IMR-90 (cell line): ENCODE measurements at regions not wholly inside any gene's neighbourhood (a gene's known extent, or its start where the extent isn't known, plus 50 kb on each side); places are given as distances from the start of the nearest gene placed in this dataset.

Experiments
- ATAC-seq: fragments of 200-7000 bp; cut with Tn5 transposase; 2 replicates; pipeline ENCODE4 v1.9.1; 2020; ENCODE audit warnings: low read depth, mild to moderate bottlenecking, moderate library complexity
- BruUV-seq: library from RNA; stranded (reverse); fragments of 400-500 nt; replicated peaks from 2 replicates; lab custom pipeline; 2021; lab: Mats Ljungman, UMichigan
- CTCF ChIA-PET: fragments of 300-600 bp; formaldehyde crosslinking; extraction: SDS; loops from one replicate; lab custom pipeline; 2021; ENCODE audit warnings: antibody characterized with exemption; lab: Yijun Ruan, JAX
- POLR2A ChIA-PET: fragments of 300-600 bp; sonication (Branson Sonifier 250); formaldehyde crosslinking; loops from one replicate; lab custom pipeline; 2022; ENCODE audit warnings: antibody characterized with exemption; ENCODE audit not compliant: unreplicated experiment; lab: Charles Lee
- DNase-seq: peaks from one replicate; pipeline ENCODE4 v3.0.0; 2013
- H2AFZ ChIP-seq: replicated peaks from 2 replicates; pipeline ENCODE3; 2013; ENCODE audit warnings: low read length, mild to moderate bottlenecking; ENCODE audit not compliant: poor library complexity
- H2AK5ac ChIP-seq: 2 replicates; pipeline ENCODE4 v1.6.1; 2013; ENCODE audit warnings: low read depth, low read length, inconsistent platforms
- H2AK9ac ChIP-seq: replicated peaks from 2 replicates; pipeline ENCODE3; 2013; ENCODE audit warnings: mild to moderate bottlenecking, low read depth, low read length, moderate library complexity; ENCODE audit not compliant: poor library complexity
- H2BK120ac ChIP-seq: 2 replicates; pipeline ENCODE4 v1.6.1; 2013; ENCODE audit warnings: low read depth, low read length, inconsistent platforms
- H2BK15ac ChIP-seq: 3 replicates; pipeline ENCODE4 v1.6.1; 2013; ENCODE audit warnings: low read depth, low read length, inconsistent platforms
- H2BK20ac ChIP-seq: 2 replicates; pipeline ENCODE4 v1.6.1; 2013; ENCODE audit warnings: low read depth, mild to moderate bottlenecking, inconsistent platforms, low read length, moderate library complexity
- H2BK5ac ChIP-seq: 2 replicates; pipeline ENCODE4 v1.6.1; 2013; ENCODE audit warnings: mild to moderate bottlenecking, low read depth, low read length, inconsistent platforms; ENCODE audit not compliant: poor library complexity, severe bottlenecking
- H3K14ac ChIP-seq: replicated peaks from 2 replicates; pipeline ENCODE4 v1.6.1; 2013; ENCODE audit warnings: low read depth, low read length, inconsistent platforms
- H3K18ac ChIP-seq: 2 replicates; pipeline ENCODE4 v1.6.1; 2013; ENCODE audit warnings: low read depth, low read length, control low read depth
- H3K23ac ChIP-seq: 2 replicates; pipeline ENCODE4 v1.6.1; 2013; ENCODE audit warnings: low read depth, low read length, inconsistent platforms
- H3K27ac ChIP-seq: 2 replicates; pipeline ENCODE4 v1.5.1; 2013; ENCODE audit warnings: mild to moderate bottlenecking, control low read depth, low read length; ENCODE audit not compliant: insufficient read depth
- H3K27me3 ChIP-seq: 2 replicates; pipeline ENCODE4 v1.6.1; 2013; ENCODE audit warnings: low read length; ENCODE audit not compliant: control insufficient read depth, insufficient read depth
- H3K36me3 ChIP-seq: 2 replicates; pipeline ENCODE4 v1.6.1; 2013; ENCODE audit warnings: low read length, mixed read lengths; ENCODE audit not compliant: control insufficient read depth, insufficient read depth
- H3K4ac ChIP-seq: 2 replicates; pipeline ENCODE4 v1.6.1; 2013; ENCODE audit warnings: low read depth, low read length, inconsistent platforms
- H3K4me1 ChIP-seq: 2 replicates; pipeline ENCODE4 v1.6.1; 2013; ENCODE audit warnings: low read length, mixed read lengths; ENCODE audit not compliant: control insufficient read depth, insufficient read depth
- H3K4me2 ChIP-seq: 2 replicates; pipeline ENCODE4 v1.6.1; 2013; ENCODE audit warnings: low read depth, mild to moderate bottlenecking, control low read depth, low read length, moderate library complexity
- H3K4me3 ChIP-seq: 2 replicates; pipeline ENCODE4 v1.5.1; 2013; ENCODE audit warnings: low read depth, mild to moderate bottlenecking, control low read depth, low read length, moderate library complexity; ENCODE audit not compliant: insufficient read depth
- H3K56ac ChIP-seq: 2 replicates; pipeline ENCODE4 v1.6.1; 2013; ENCODE audit warnings: low read length, inconsistent platforms; ENCODE audit not compliant: insufficient read depth; ENCODE audit errors: extremely low read depth
- H3K79me1 ChIP-seq, 2 experiments: 2 replicates each; pipeline ENCODE4 v1.6.1; 2013; ENCODE audit warnings: low read length in 2 of 2, inconsistent platforms in 1 of 2, low read depth in 1 of 2
- H3K9ac ChIP-seq: 2 replicates; pipeline ENCODE4 v1.6.1; 2013; ENCODE audit warnings: low read depth, low read length, control low read depth
- H3K9me1 ChIP-seq: 2 replicates; pipeline ENCODE4 v1.6.1; 2013; ENCODE audit warnings: low read length, inconsistent platforms; ENCODE audit not compliant: insufficient read depth
- H3K9me3 ChIP-seq: 2 replicates; pipeline ENCODE4 v1.6.1; 2013; ENCODE audit warnings: low read length; ENCODE audit not compliant: control insufficient read depth, insufficient read depth
- H4K20me1 ChIP-seq: 2 replicates; pipeline ENCODE4 v1.6.1; 2013; ENCODE audit warnings: low read length, inconsistent platforms; ENCODE audit not compliant: insufficient read depth
- H4K5ac ChIP-seq: 2 replicates; pipeline ENCODE4 v1.6.1; 2013; ENCODE audit warnings: mild to moderate bottlenecking, low read depth, low read length, control low read depth
- H4K8ac ChIP-seq, 2 experiments: 2 replicates each; pipeline ENCODE4 v1.6.1; 2013; ENCODE audit warnings: low read depth in 2 of 2, low read length in 2 of 2, control low read depth in 1 of 2, inconsistent platforms in 1 of 2
- H4K91ac ChIP-seq: 2 replicates; pipeline ENCODE4 v1.6.1; 2013; ENCODE audit warnings: low read depth, low read length, inconsistent platforms; ENCODE audit not compliant: insufficient read depth
- BHLHE40 ChIP-seq: fragments of 150-350 bp; IDR thresholded peaks from 2 replicates; pipeline ENCODE4 v1.6.1; 2016; ENCODE audit warnings: mild to moderate bottlenecking, low read depth, low read length
- CEBPB ChIP-seq: IDR thresholded peaks from 2 replicates; pipeline ENCODE4 v1.6.1; 2012; ENCODE audit warnings: low read depth, low read length, improper control_type of control experiment
- CHD1 ChIP-seq: IDR thresholded peaks from 2 replicates; pipeline ENCODE4 v1.6.1; 2012; ENCODE audit warnings: low read depth, low read length, improper control_type of control experiment
- CTCF ChIP-seq: conservative IDR thresholded peaks from 2 replicates; pipeline ENCODE4 v1.5.1; 2012; ENCODE audit warnings: mild to moderate bottlenecking, low read depth, low read length, improper control_type of control experiment
- FOS ChIP-seq: fragments of 150-350 bp; IDR thresholded peaks from 2 replicates; pipeline ENCODE4 v1.6.1; 2016; ENCODE audit warnings: low read depth, low read length
- MAFK ChIP-seq: IDR thresholded peaks from 2 replicates; pipeline ENCODE4 v1.6.1; 2012; ENCODE audit warnings: low read depth, low read length, improper control_type of control experiment
- MAZ ChIP-seq: IDR thresholded peaks from 2 replicates; pipeline ENCODE4 v1.6.1; 2012; ENCODE audit warnings: low read depth, mild to moderate bottlenecking, low read length, improper control_type of control experiment, moderate library complexity, borderline replicate concordance
- MXI1 ChIP-seq: IDR thresholded peaks from 2 replicates; pipeline ENCODE4 v1.6.1; 2012; ENCODE audit warnings: low read depth, mild to moderate bottlenecking, low read length, moderate library complexity, borderline replicate concordance
- NFE2L2 ChIP-seq: fragments of 150-350 bp; IDR thresholded peaks from 2 replicates; pipeline ENCODE4 v1.6.1; 2016; ENCODE audit warnings: low read depth, mild to moderate bottlenecking, low read length
- POLR2A ChIP-seq: IDR thresholded peaks from 2 replicates; pipeline ENCODE4 v1.6.1; 2012; ENCODE audit warnings: mild to moderate bottlenecking, low read depth, low read length
- RAD21 ChIP-seq: IDR thresholded peaks from 2 replicates; pipeline ENCODE4 v1.6.1; 2012; ENCODE audit warnings: low read length, improper control_type of control experiment
- RCOR1 ChIP-seq: IDR thresholded peaks from 2 replicates; pipeline ENCODE4 v1.6.1; 2012; ENCODE audit warnings: mild to moderate bottlenecking, low read length, improper control_type of control experiment; ENCODE audit not compliant: insufficient replicate concordance
- RFX5 ChIP-seq: IDR thresholded peaks from 2 replicates; pipeline ENCODE4 v1.8.0; 2012; ENCODE audit warnings: low read depth, mild to moderate bottlenecking, low read length, moderate library complexity
- SMC3 ChIP-seq: fragments of 150-350 bp; IDR thresholded peaks from 2 replicates; pipeline ENCODE4 v1.6.1; 2016; ENCODE audit warnings: low read depth, mild to moderate bottlenecking, antibody characterized with exemption, low read length, moderate library complexity
- USF2 ChIP-seq: fragments of 150-350 bp; IDR thresholded peaks from 2 replicates; pipeline ENCODE4 v1.6.1; 2017; ENCODE audit warnings: mild to moderate bottlenecking, antibody characterized with exemption, low read length, low read depth
- WGBS, 2 experiments: methylation state at CpG; one replicate each; pipeline versions ENCODE4 v1.1.5 to v1.1.7; 2013; ENCODE audit warnings: missing lambda C conversion rate in 2 of 2; ENCODE audit not compliant: insufficient read length in 1 of 2; ENCODE audit errors: extremely low coverage in 2 of 2; 5-methylcytosine and 5-hydroxymethylcytosine counted together
- dilution Hi-C: fragments of 300-500 bp; cut with HindIII; formaldehyde crosslinking; loops from one replicate; pipeline ENCODE4 v1.14.3; 2018; ENCODE audit warnings: low sequenced_read_pairs; ENCODE audit not compliant: unreplicated experiment
- in situ Hi-C: fragments of 300-500 bp; cut with MboI; formaldehyde crosslinking; loops from 3 replicates; pipeline ENCODE4 v1.14.3; 2019; ENCODE audit warnings: low sequenced_read_pairs, inconsistent platforms, mixed read lengths
- intact Hi-C: fragments of 100-400 bp; cut with micrococcal nuclease; formaldehyde crosslinking; loops from 2 replicates; pipeline ENCODE4 v1.10.0; 2022
- TF ChIP-seq, protein P1 (sequence below): fragments of 150-350 bp; IDR thresholded peaks from 2 replicates; pipeline ENCODE4 v1.6.1; 2016; ENCODE audit warnings: low read depth, mild to moderate bottlenecking, low read length, moderate library complexity, borderline replicate concordance

GRCh38 chr10:4353059-4353655 is 472.9 kb upstream of the AKR1E2 start:
- Histone ChIP-seq H3K27me3 (no peaks in the 10 kb centered on the region), H3K56ac (no peak overlapping the region), H4K20me1 (no peaks in the 10 kb centered on the region), H3K4me1 (peaks cover 6% of the 10 kb centered on the region), H2BK20ac (0 out of 2 replicates have a peak overlapping the region, but pooled peaks have one; percentile 37), H3K27ac (no peak overlapping the region), H4K8ac (peak overlapping the region in 1 of 2 experiments; percentile 49; a peak in 1 of 4 replicates), H4K5ac (no peak overlapping the region; the same call in 1 of the 2 replicates), H2BK15ac (peak overlapping the region; percentile 18; the same call in 1 of the 3 replicates), H2BK120ac (peak overlapping the region; percentile 53; the same call in 1 of the 2 replicates), H3K9me3 (no peaks in the 10 kb centered on the region), H3K18ac (peak overlapping the region; percentile 14; the same call in 1 of the 2 replicates), H2AK5ac (peak overlapping the region; percentile 75), H3K23ac (no peak overlapping the region), H3K4me2 (no peak overlapping the region), H4K91ac (no peak overlapping the region), H2AFZ (peak overlapping the region; percentile 3), H3K9me1 (peaks cover 12% of the 10 kb centered on the region), H2BK5ac (no peak overlapping the region), H3K4me3 (no peak overlapping the region), H3K14ac (peak overlapping the region; percentile 38; the same call in 1 of the 2 replicates), H3K79me1 (no peaks in the 10 kb centered on the region), H2AK9ac (no peak overlapping the region), H3K36me3 (no peaks in the 10 kb centered on the region), H3K9ac (no peak overlapping the region), H3K4ac (peak overlapping the region; percentile 85)
- in situ Hi-C loops (no loop called here), dilution Hi-C loops (no loop called here), intact Hi-C loops (no loop called here)
- peak; percentile 67 for ATAC-seq
- no TSS peak for BruUV-seq
- ChIA-PET CTCF (interaction anchor here (1.6 kb wide), 1 partner anchor 9 kb away, joined by 6 read pairs; no protein-coding TSS in a partner anchor), POLR2A (no interaction called here)
- DNase-seq, result peak; percentile 72
- TF ChIP-seq, protein P1, sequence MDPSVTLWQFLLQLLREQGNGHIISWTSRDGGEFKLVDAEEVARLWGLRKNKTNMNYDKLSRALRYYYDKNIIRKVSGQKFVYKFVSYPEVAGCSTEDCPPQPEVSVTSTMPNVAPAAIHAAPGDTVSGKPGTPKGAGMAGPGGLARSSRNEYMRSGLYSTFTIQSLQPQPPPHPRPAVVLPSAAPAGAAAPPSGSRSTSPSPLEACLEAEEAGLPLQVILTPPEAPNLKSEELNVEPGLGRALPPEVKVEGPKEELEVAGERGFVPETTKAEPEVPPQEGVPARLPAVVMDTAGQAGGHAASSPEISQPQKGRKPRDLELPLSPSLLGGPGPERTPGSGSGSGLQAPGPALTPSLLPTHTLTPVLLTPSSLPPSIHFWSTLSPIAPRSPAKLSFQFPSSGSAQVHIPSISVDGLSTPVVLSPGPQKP, result no peak
- TF ChIP-seq MAZ, result no peak
- no peak for TF ChIP-seq RCOR1
- no peak for TF ChIP-seq BHLHE40
- no peak for TF ChIP-seq USF2
- no peak for TF ChIP-seq NFE2L2
- no peak for TF ChIP-seq MXI1
- TF ChIP-seq POLR2A, result no peak
- TF ChIP-seq CHD1, result no peak
- TF ChIP-seq RFX5, result no peak
- no peak for TF ChIP-seq MAFK
- TF ChIP-seq RAD21, result no peak
- TF ChIP-seq CEBPB, result no peak
- no peak for TF ChIP-seq FOS
- TF ChIP-seq SMC3, result no peak
- TF ChIP-seq CTCF, result no peak
- no CpG with 5 or more reads among the region's 11 CpGs for WGBS, 2 experiments
